Gastroesophageal sphincter (tissue), 4 donors: ENCODE measurements at regions not wholly inside any gene's neighbourhood (a gene's known extent, or its start where the extent isn't known, plus 50 kb on each side); places are given as distances from the start of the nearest gene placed in this dataset.

Source experiments
- ATAC-seq: fragments of 150-250 bp; one replicate; pipeline ENCODE4 v1.9.1; 2016; ENCODE audit warnings: mild to moderate bottlenecking, moderate library complexity
- H3K27ac ChIP-seq, 4 donors: fragments of 200-600 bp; sonication (generic) in 3 of 4; 1 replicate in 3 of 4; 2 replicates in 1 of 4; pipeline ENCODE4 v1.5.1; 2016 to 2019
- H3K27me3 ChIP-seq: fragments of 200-600 bp; sonication (generic); one replicate; pipeline ENCODE4 v1.5.1; 2019
- H3K36me3 ChIP-seq, 2 donors: fragments of 200-600 bp; sonication (generic); one replicate each; pipeline ENCODE4 v1.5.1; 2019; ENCODE audit warnings: control low read depth in 1 of 2
- H3K4me1 ChIP-seq, 3 donors: fragments of 200-600 bp; sonication (generic); 1 replicate in 2 of 3; 2 replicates in 1 of 3; pipeline ENCODE4 v1.5.1; 2016 to 2019; ENCODE audit warnings: control low read depth in 2 of 3
- H3K4me3 ChIP-seq, 2 donors: fragments of 200-600 bp; sonication (generic); one replicate each; pipeline ENCODE4 v1.5.1; 2019; ENCODE audit warnings: mild to moderate bottlenecking in 1 of 2, moderate library complexity in 1 of 2
- H3K9me3 ChIP-seq, 3 donors: fragments of 200-600 bp; sonication (generic); one replicate each; pipeline ENCODE4 v1.5.1; 2017 to 2019; ENCODE audit warnings: control low read depth in 2 of 3
- CTCF ChIP-seq, 4 experiments: fragments of 200-600 bp in 2 of 4; fragments of 450-650 bp in 2 of 4; sonication (generic) in 1 of 4; IDR thresholded peaks; one replicate each; pipeline ENCODE4 v1.5.1; 2017 to 2019; ENCODE audit warnings: antibody characterized with exemption in 4 of 4, mild to moderate bottlenecking in 2 of 4, moderate library complexity in 2 of 4
- EP300 ChIP-seq: sonication (generic); formaldehyde crosslinking; IDR thresholded peaks from one replicate; pipeline ENCODE4 v1.6.1; 2017; ENCODE audit warnings: antibody characterized with exemption, mild to moderate bottlenecking
- POLR2A ChIP-seq, 2 donors: fragments of 450-650 bp; IDR thresholded peaks; one replicate each; pipeline ENCODE4 v1.6.1; 2017; ENCODE audit warnings: antibody characterized with exemption in 2 of 2, mild to moderate bottlenecking in 2 of 2, moderate library complexity in 1 of 2
- POLR2AphosphoS5 ChIP-seq: sonication (generic); formaldehyde crosslinking; IDR thresholded peaks from one replicate; pipeline ENCODE4 v1.6.1; 2017; ENCODE audit warnings: antibody characterized with exemption
- WGBS, 2 donors: methylation state at CpG; one replicate each; pipeline ENCODE4 v1.1.5; 2018; ENCODE audit warnings: low coverage in 1 of 2; 5-methylcytosine and 5-hydroxymethylcytosine counted together

GRCh38 chr5:37896159-37896558, 56.3 kb upstream of the GDNF start:
- H3K4me1 ChIP-seq, result peaks cover 0 to 16% (median 5%) of the 10 kb centered on the region in 3 donors
- H3K36me3 ChIP-seq, result no peaks in the 10 kb centered on the region
- H3K4me3 ChIP-seq, result no peak overlapping the region
- TF ChIP-seq POLR2AphosphoS5, result no peak
- TF ChIP-seq POLR2A (IDR thresholded peaks at IDR 0.05), result no peak
- no peak for TF ChIP-seq EP300
- no peak for TF ChIP-seq CTCF (IDR thresholded peaks at IDR 0.05)
- no peaks in the 10 kb centered on the region for H3K9me3 ChIP-seq
- ATAC-seq, result no peak
- WGBS, 2 donors, result 70 to 95% methylated on average over 2 to 4 of the region's 4 CpGs
- no peak overlapping the region for H3K27ac ChIP-seq
- H3K27me3 ChIP-seq, result no peaks in the 10 kb centered on the region

GRCh38 chr5:37893434-37894134, 53.7 kb upstream of the GDNF start:
- Histone ChIP-seq H3K4me1 (peaks cover 0 to 9% (median 0%) of the 10 kb centered on the region in 3 donors), H3K4me3 (no peak overlapping the region), H3K27ac (no peak overlapping the region), H3K36me3 (no peaks in the 10 kb centered on the region), H3K9me3 (no peaks in the 10 kb centered on the region), H3K27me3 (no peaks in the 10 kb centered on the region)
- 30 to 57% methylated on average over 3 of the region's 3 CpGs for WGBS, 2 donors
- TF ChIP-seq EP300 (no peak), POLR2AphosphoS5 (no peak), POLR2A (IDR thresholded peaks at IDR 0.05) (no peak), CTCF (IDR thresholded peaks at IDR 0.05) (no peak)
- no peak for ATAC-seq

- Histone ChIP-seq H3K36me3 (no peaks in the 10 kb centered on the region), H3K9me3 (no peaks in the 10 kb centered on the region), H3K4me3 (no peak overlapping the region), H3K4me1 (peaks cover 0 to 9% (median 0%) of the 10 kb centered on the region in 3 donors), H3K27ac (no peak overlapping the region), H3K27me3 (no peaks in the 10 kb centered on the region)
- no peak for TF ChIP-seq EP300
- TF ChIP-seq CTCF (IDR thresholded peaks at IDR 0.05), result no peak
- TF ChIP-seq POLR2AphosphoS5, result no peak
- TF ChIP-seq POLR2A (IDR thresholded peaks at IDR 0.05), result no peak
- 17 to 40% methylated on average over 1 of the region's 1 CpG for WGBS, 2 donors
- no peak for ATAC-seq
Observed at GRCh38 chr5:37892586-37892985, 52.7 kb upstream of the GDNF start.

- H3K4me3 ChIP-seq, result no peak overlapping the region
- H3K27me3 ChIP-seq, result no peaks in the 10 kb centered on the region
- peaks cover 0 to 10% (median 0%) of the 10 kb centered on the region in 3 donors for H3K4me1 ChIP-seq
- no peak for TF ChIP-seq POLR2A (IDR thresholded peaks at IDR 0.05)
- no peak for TF ChIP-seq CTCF (IDR thresholded peaks at IDR 0.05)
- no peak for TF ChIP-seq POLR2AphosphoS5
- TF ChIP-seq EP300, result no peak
- no peaks in the 10 kb centered on the region for H3K36me3 ChIP-seq
- no peak for ATAC-seq
- WGBS, 2 donors, result 100% methylated on average over 1 of the region's 1 CpG
- no peaks in the 10 kb centered on the region for H3K9me3 ChIP-seq
- no peak overlapping the region for H3K27ac ChIP-seq
Observed at GRCh38 chr5:37891832-37892231, 52.0 kb upstream of the GDNF start.

GRCh38 chr5:37889612-37890317, 49.9 kb upstream of the GDNF start:
- no peaks in the 10 kb centered on the region for H3K9me3 ChIP-seq
- no peaks in the 10 kb centered on the region for H3K36me3 ChIP-seq
- no peak for TF ChIP-seq POLR2A (IDR thresholded peaks at IDR 0.05)
- TF ChIP-seq CTCF (IDR thresholded peaks at IDR 0.05), result no peak
- no peak for TF ChIP-seq POLR2AphosphoS5
- no peak for TF ChIP-seq EP300
- no peak overlapping the region for H3K4me3 ChIP-seq
- no peaks in the 10 kb centered on the region for H3K27me3 ChIP-seq
- 53 to 80% methylated on average over 5 of the region's 8 CpGs for WGBS, 2 donors
- no peak overlapping the region for H3K27ac ChIP-seq
- H3K4me1 ChIP-seq, result peaks cover 0 to 19% (median 0%) of the 10 kb centered on the region in 3 donors
- ATAC-seq, result no peak
